Immature natural killer cell (primary cell): ENCODE measurements at regions not wholly inside any gene's neighbourhood (a gene's known extent, or its start where the extent isn't known, plus 50 kb on each side); places are given as distances from the start of the nearest gene placed in this dataset.

Source experiments
- DNase-seq, 3 donors: peaks; one replicate each; pipeline ENCODE4 v3.0.0; 2022; ENCODE audit warnings: mixed read lengths in 1 of 3
- H3K27ac Mint-ChIP-seq, 6 donors: one replicate each; pipeline ENCODE4 v1.8.0; 2020; ENCODE audit warnings: mixed read lengths in 6 of 6, mild to moderate bottlenecking in 5 of 6, inconsistent platforms in 4 of 6, moderate library complexity in 3 of 6
- H3K27me3 Mint-ChIP-seq, 3 donors: one replicate each; pipeline ENCODE4 v1.8.0; 2020 to 2021; ENCODE audit warnings: low read depth in 3 of 3, mild to moderate bottlenecking in 3 of 3, mixed read lengths in 3 of 3, moderate library complexity in 3 of 3, inconsistent platforms in 1 of 3
- H3K36me3 Mint-ChIP-seq, 3 donors: one replicate each; pipeline ENCODE4 v1.8.0; 2020; ENCODE audit warnings: mixed read lengths in 3 of 3, inconsistent platforms in 2 of 3, mild to moderate bottlenecking in 2 of 3
- H3K4me1 Mint-ChIP-seq, 2 donors: one replicate each; pipeline ENCODE4 v1.8.0; 2020; ENCODE audit warnings: inconsistent platforms in 2 of 2, mild to moderate bottlenecking in 2 of 2, mixed read lengths in 2 of 2, moderate library complexity in 1 of 2
- H3K4me3 Mint-ChIP-seq, 5 donors: one replicate each; pipeline ENCODE4 v1.8.0; 2020; ENCODE audit warnings: mild to moderate bottlenecking in 5 of 5, mixed read lengths in 5 of 5, inconsistent platforms in 3 of 5, moderate library complexity in 3 of 5
- H3K9me3 Mint-ChIP-seq, 6 donors: one replicate each; pipeline ENCODE4 v1.8.0; 2020; ENCODE audit warnings: mild to moderate bottlenecking in 6 of 6, mixed read lengths in 6 of 6, inconsistent platforms in 4 of 6, moderate library complexity in 3 of 6

- Mint-ChIP-seq H3K4me1 (no peaks in the 10 kb centered on the region), H3K4me3 (no peak overlapping the region), H3K27ac (no peak overlapping the region), H3K27me3 (no peaks in the 10 kb centered on the region), H3K36me3 (no peaks in the 10 kb centered on the region), H3K9me3 (peaks cover 5 to 30% (median 8%) of the 10 kb centered on the region in 6 donors)
- DNase-seq = no peak
Observed at GRCh38 chr13:68359105-68359504, 1129.0 kb upstream of the PCDH9 start.

GRCh38 chr13:68358294-68358705 lies 1128.2 kb upstream of the PCDH9 start:
- Mint-ChIP-seq H3K4me1 (no peaks in the 10 kb centered on the region), H3K36me3 (no peaks in the 10 kb centered on the region), H3K27ac (no peak overlapping the region), H3K9me3 (peaks cover 5 to 38% (median 12%) of the 10 kb centered on the region in 6 donors), H3K4me3 (no peak overlapping the region), H3K27me3 (no peaks in the 10 kb centered on the region)
- no peak for DNase-seq

DNA sequence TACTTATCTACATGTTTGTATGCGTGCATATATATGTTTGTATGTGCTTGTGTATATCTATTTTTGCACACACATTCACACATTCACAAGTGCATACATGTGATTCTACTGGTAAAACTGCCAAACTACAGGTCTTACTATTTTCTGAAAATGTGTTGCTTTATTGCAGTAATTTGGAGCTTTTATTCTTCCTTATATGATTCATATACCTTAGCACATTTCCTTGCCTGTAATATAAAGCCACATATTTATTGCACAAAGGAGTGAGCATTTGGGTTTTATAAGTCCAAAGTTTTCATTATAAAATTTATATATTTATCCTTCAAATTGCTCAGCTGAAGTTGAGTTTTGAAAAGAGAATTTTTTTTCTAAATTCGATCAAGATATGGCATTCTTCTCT lies 1120.4 kb upstream of the PCDH9 start:
- Mint-ChIP-seq H3K4me3 (no peak overlapping the region), H3K9me3 (peaks cover 4 to 31% (median 14%) of the 10 kb centered on the region in 6 donors), H3K27me3 (no peaks in the 10 kb centered on the region), H3K27ac (no peak overlapping the region), H3K36me3 (no peaks in the 10 kb centered on the region), H3K4me1 (no peaks in the 10 kb centered on the region)
- no peak for DNase-seq

DNA sequence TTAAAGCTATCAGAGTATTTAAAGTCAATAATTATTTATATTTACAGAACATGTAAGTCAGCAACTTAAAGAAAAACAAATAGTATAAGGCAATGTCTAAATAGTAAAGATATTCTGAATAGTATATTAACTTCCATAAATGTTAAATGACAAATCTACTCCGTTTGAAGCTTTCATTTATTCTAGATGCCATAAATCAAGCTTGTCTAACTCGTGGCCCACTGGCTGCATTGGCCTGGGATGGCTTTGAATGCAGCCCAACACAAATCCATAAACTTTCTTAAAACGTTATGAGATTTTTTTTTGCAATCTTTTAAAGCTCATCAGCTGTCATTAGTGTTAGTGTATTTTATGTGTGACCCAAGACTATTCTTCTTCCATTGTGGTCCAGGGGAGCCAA lies 1117.1 kb upstream of the PCDH9 start:
- H3K36me3 Mint-ChIP-seq = peaks cover 0 to 4% (median 0%) of the 10 kb centered on the region in 3 donors
- DNase-seq = no peak
- H3K4me3 Mint-ChIP-seq = no peak overlapping the region
- H3K4me1 Mint-ChIP-seq = no peaks in the 10 kb centered on the region
- H3K9me3 Mint-ChIP-seq = peaks cover 11 to 25% (median 21%) of the 10 kb centered on the region in 6 donors
- H3K27ac Mint-ChIP-seq = no peak overlapping the region
- peaks cover 0 to 3% (median 0%) of the 10 kb centered on the region in 3 donors for H3K27me3 Mint-ChIP-seq

GRCh38 chr13:68345963-68346531 lies 1115.9 kb upstream of the PCDH9 start:
- peaks cover 0 to 4% (median 4%) of the 10 kb centered on the region in 3 donors for H3K36me3 Mint-ChIP-seq
- DNase-seq = no peak
- no peaks in the 10 kb centered on the region for H3K4me1 Mint-ChIP-seq
- H3K9me3 Mint-ChIP-seq = peaks cover 19 to 33% (median 30%) of the 10 kb centered on the region in 6 donors
- H3K27ac Mint-ChIP-seq = no peak overlapping the region
- H3K4me3 Mint-ChIP-seq = no peak overlapping the region
- H3K27me3 Mint-ChIP-seq = peaks cover 0 to 3% (median 0%) of the 10 kb centered on the region in 3 donors

GRCh38 chr13:68323124-68323523 lies 1093.0 kb upstream of the PCDH9 start:
- Mint-ChIP-seq H3K36me3 (peaks cover 0 to 11% (median 0%) of the 10 kb centered on the region in 3 donors), H3K4me3 (no peak overlapping the region), H3K4me1 (no peaks in the 10 kb centered on the region), H3K27ac (no peak overlapping the region), H3K9me3 (peaks cover 10 to 50% (median 38%) of the 10 kb centered on the region in 6 donors), H3K27me3 (peaks cover 0 to 2% (median 0%) of the 10 kb centered on the region in 3 donors)
- no peak for DNase-seq

- H3K4me3 Mint-ChIP-seq = no peak overlapping the region
- peaks cover 0 to 11% (median 0%) of the 10 kb centered on the region in 3 donors for H3K36me3 Mint-ChIP-seq
- H3K27me3 Mint-ChIP-seq = no peaks in the 10 kb centered on the region
- no peaks in the 10 kb centered on the region for H3K4me1 Mint-ChIP-seq
- DNase-seq = no peak
- H3K9me3 Mint-ChIP-seq = peaks cover 14 to 63% (median 41%) of the 10 kb centered on the region in 6 donors
- no peak overlapping the region for H3K27ac Mint-ChIP-seq
Observed at GRCh38 chr13:68319384-68319783, 1089.2 kb upstream of the PCDH9 start.

DNA sequence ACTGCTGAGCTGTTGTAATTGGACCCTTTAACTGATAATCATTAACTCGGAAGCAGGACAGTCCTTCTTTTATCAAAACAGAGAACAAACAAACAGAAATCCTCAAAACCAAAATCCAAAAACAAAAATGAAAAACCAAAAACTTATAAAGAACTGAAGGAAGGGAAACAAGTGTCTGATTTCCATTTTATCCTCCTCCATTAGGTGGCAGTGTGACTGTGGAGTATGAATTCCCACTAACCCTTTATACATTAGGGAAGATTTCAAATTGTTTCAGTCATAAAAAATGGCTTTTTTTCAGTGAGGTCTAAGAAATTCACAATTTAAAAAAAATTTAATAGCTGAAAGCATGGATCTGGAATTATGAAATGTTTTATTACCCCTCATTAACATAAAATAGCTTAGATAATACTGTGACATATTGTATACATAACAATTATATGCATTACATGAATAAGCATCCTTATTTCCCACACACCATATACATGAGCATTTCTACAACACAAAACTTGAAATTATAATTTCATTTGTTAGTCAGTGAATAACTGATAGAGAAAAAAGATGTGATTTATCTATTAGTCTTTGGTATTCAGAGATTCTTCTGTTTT lies 1074.3 kb upstream of the PCDH9 start:
- Mint-ChIP-seq H3K27ac (no peak overlapping the region), H3K4me1 (no peaks in the 10 kb centered on the region), H3K4me3 (no peak overlapping the region), H3K36me3 (no peaks in the 10 kb centered on the region), H3K9me3 (peaks cover 2 to 46% (median 14%) of the 10 kb centered on the region in 6 donors), H3K27me3 (peaks cover 0 to 2% (median 0%) of the 10 kb centered on the region in 3 donors)
- DNase-seq = no peak

DNA sequence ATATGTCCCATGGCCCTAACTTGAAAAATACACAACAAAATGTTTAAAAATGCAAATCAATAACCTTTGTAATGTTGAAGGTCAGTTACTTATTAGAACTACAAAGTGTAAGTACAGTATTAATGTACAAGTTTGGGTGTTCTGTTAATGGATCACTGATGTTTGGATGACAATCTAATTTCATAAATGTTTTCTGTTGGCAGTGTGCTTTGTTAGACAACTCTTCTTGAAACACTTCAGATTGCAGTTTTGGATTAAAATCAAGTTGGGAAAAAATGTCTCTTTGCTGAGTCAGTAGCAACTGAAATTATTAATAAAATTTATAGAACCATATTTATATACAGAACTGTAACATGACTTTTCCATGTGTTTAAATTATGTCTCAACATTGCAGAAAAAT lies 1063.5 kb upstream of the PCDH9 start:
- Mint-ChIP-seq H3K27me3 (peaks cover 0 to 5% (median 0%) of the 10 kb centered on the region in 3 donors), H3K36me3 (peaks cover 0 to 3% (median 0%) of the 10 kb centered on the region in 3 donors), H3K4me3 (no peak overlapping the region), H3K27ac (no peak overlapping the region), H3K4me1 (no peaks in the 10 kb centered on the region), H3K9me3 (peaks cover 7 to 17% (median 12%) of the 10 kb centered on the region in 6 donors)
- no peak for DNase-seq

DNA sequence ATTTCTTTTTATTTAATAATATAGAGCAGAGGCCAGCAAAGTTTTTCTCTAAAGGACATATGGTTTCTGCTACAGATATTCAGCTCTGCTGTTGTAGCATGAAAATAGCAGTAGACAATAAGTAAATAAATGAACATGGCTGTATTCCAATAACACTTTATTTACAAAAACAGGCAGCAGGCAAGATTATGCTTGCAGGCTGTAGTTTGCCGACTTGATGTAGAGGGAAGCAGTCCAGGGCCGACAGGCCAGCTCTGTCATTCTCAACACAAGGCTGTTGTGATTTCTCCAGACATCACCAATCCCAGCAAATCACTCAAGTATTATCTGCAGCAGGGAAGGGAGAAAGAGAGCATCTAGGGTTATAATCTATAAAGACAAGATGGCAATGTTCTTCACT lies 1062.5 kb upstream of the PCDH9 start:
- Mint-ChIP-seq H3K36me3 (peaks cover 0 to 3% (median 0%) of the 10 kb centered on the region in 3 donors), H3K9me3 (peaks cover 7 to 21% (median 14%) of the 10 kb centered on the region in 6 donors), H3K4me3 (no peak overlapping the region), H3K4me1 (no peaks in the 10 kb centered on the region), H3K27ac (no peak overlapping the region), H3K27me3 (peaks cover 0 to 5% (median 0%) of the 10 kb centered on the region in 3 donors)
- no peak for DNase-seq

GRCh38 chr13:68291595-68291994 lies 1061.5 kb upstream of the PCDH9 start:
- Mint-ChIP-seq H3K27me3 (peaks cover 0 to 5% (median 0%) of the 10 kb centered on the region in 3 donors), H3K4me1 (no peaks in the 10 kb centered on the region), H3K27ac (no peak overlapping the region), H3K4me3 (no peak overlapping the region), H3K36me3 (no peaks in the 10 kb centered on the region), H3K9me3 (peaks cover 6 to 17% (median 12%) of the 10 kb centered on the region in 6 donors)
- no peak for DNase-seq

- no peak overlapping the region for H3K27ac Mint-ChIP-seq
- no peaks in the 10 kb centered on the region for H3K36me3 Mint-ChIP-seq
- no peaks in the 10 kb centered on the region for H3K4me1 Mint-ChIP-seq
- DNase-seq = no peak
- H3K27me3 Mint-ChIP-seq = peaks cover 0 to 2% (median 1%) of the 10 kb centered on the region in 3 donors
- H3K4me3 Mint-ChIP-seq = no peak overlapping the region
- H3K9me3 Mint-ChIP-seq = peaks cover 19 to 66% (median 38%) of the 10 kb centered on the region in 6 donors
Observed at GRCh38 chr13:68275758-68276157, 1045.6 kb upstream of the PCDH9 start.

DNA sequence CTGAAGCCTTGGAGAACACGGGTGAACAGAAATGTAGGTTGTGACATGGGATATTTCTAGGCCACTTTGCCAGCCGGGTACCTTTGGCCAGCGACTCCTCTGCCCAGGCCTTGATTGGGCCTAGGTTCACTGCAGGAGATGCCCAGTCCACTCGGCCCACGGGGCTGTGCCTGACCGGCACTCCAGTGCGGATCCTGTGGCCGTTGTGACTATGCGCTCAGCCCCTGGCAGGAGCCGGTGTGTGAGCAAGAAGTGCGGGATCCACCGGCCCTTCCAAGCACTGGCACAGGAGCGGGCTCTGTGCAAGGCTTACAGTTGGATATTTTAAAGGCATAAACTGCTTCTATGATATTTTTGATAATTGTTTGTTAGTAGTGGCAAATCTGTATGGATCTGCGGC lies 1042.5 kb upstream of the PCDH9 start:
- Mint-ChIP-seq H3K9me3 (peaks cover 23 to 66% (median 37%) of the 10 kb centered on the region in 6 donors), H3K36me3 (no peaks in the 10 kb centered on the region), H3K27ac (no peak overlapping the region), H3K4me1 (no peaks in the 10 kb centered on the region), H3K27me3 (peaks cover 0 to 2% (median 1%) of the 10 kb centered on the region in 3 donors), H3K4me3 (no peak overlapping the region)
- DNase-seq = no peak

- Mint-ChIP-seq H3K27ac (no peak overlapping the region), H3K4me1 (no peaks in the 10 kb centered on the region), H3K27me3 (no peaks in the 10 kb centered on the region), H3K4me3 (no peak overlapping the region), H3K9me3 (peaks cover 10 to 33% (median 21%) of the 10 kb centered on the region in 6 donors), H3K36me3 (no peaks in the 10 kb centered on the region)
- DNase-seq = no peak
Observed at GRCh38 chr13:68264692-68265091, 1034.6 kb upstream of the PCDH9 start.
